T-helper 2 cell (primary cell): ENCODE measurements at regions not wholly inside any gene's neighbourhood (a gene's known extent, or its start where the extent isn't known, plus 50 kb on each side); places are given as distances from the start of the nearest gene placed in this dataset.

Experiments used
- DNase-seq, 5 experiments: peaks; one replicate each; pipeline versions ENCODE4 v3.0.0 to v3.0.0-alpha.2; 2012 to 2022

DNA sequence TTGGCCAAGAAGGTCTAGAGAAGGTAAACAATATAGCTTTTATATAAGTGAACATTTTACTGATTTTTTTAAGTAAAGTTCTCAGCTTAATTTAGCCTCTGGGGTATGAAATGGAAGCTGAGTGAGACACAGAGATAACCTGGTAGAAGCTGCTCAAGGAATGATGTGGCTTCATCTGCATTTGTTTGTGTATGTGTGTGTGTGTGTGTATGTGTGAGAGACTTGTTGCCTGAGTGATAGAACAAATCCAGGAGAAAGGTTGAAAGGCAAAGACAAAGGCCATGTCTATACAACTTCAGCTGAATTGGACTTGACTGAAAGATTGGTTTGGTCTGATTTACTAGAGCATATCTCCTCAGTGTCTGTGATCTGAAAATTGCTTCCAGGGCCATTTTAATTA is 63.6 kb downstream of the PCDH7 start:
- no peak for DNase-seq

DNA sequence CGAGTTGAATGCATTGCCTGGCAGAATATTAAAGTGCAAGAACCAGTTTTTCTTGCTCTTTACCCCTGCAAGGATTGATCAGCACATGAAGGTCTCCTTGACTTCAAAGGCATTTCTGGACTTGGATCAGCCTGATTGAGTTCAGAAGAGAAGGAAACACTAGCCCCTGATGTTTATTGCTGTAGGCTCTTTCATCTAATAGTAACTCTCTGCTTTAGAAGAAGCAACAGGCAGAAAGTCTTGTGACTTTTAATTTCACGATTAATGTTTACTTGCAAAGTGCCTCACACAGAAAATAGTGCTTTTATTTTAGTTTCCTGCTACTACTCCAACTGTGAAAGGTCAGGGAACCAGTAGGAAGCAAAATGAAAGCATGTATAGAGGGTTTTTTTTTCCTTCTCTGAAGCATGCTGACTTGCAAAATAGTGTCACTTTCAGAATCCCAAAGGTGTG is 69.1 kb downstream of the PCDH7 start:
- DNase-seq: no peak

DNA sequence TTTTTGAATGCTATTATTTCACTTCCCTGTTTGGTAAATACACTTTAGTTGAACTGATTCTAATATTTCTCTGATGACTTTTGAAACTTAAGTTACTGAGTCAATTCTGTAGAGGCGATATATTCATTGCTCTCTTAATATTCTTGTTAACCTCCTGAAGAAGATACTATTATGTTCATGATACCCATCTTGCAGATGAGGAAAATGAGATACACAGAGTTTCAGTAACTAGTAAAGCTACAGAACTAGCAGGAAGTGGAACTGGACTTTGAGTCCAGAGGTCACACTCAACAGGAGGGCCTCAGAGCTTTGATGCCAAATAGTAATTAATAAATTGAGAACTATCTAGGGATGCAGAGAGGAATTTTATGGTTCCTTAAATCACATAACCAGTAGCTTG is 70.0 kb downstream of the PCDH7 start:
- DNase-seq: no peak

DNA sequence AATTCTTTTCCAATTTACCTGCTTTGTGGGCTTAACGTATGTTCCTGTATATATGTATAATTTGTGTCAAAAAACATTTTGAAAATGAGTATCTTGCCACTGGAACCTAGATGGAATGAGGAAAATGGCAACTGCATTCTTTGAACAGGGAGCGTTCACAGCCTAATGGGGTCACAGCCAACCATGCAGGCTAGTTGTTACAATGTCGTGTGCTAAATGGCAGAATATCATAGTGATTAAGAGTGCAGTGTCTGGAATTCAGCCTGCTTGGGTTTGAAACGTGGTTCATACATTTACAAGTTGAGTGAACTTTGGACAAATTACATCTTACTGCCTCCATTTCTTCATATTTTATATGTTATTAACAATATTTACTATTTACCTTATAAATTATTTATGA is 70.8 kb downstream of the PCDH7 start:
- DNase-seq: no peak

DNA sequence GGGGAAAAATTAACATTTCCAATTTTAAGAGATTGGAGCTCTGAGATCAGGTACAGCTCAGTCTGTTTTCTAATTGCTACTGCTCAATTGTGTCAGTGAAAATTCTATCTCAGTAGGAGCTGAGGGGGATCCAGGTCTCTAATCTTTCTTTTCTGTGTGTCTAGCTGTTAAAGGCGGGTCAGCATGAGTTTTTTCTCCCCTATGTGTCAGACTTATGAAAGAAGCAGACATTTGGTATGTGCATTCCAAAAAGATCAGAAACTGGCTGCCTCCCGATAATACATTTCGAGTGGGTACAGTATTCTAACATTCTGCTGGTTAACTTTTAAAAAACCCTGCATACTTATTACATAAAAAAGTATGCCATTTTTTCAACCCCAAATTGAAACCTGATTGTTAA is 72.4 kb downstream of the PCDH7 start:
- DNase-seq: no peak

DNA sequence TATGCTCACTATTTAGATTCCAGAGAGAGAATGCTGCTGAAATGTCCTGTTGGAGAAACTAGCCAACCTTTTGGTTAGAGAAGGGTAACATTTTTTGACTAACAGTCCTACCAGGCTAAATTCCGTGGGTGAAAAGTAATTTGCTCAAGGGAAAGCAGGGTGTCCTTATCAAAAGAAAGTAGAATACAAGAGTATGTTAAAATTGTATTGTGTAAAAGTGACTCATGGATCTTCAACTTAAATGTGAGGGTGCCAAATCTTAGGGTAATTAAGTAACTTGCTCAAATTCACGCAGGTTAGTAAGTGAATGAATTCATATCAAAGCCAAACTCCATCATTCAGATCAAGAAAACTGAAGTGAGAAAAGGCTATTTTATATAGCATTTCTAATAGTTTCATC is 81.7 kb downstream of the PCDH7 start:
- DNase-seq: no peak

DNA sequence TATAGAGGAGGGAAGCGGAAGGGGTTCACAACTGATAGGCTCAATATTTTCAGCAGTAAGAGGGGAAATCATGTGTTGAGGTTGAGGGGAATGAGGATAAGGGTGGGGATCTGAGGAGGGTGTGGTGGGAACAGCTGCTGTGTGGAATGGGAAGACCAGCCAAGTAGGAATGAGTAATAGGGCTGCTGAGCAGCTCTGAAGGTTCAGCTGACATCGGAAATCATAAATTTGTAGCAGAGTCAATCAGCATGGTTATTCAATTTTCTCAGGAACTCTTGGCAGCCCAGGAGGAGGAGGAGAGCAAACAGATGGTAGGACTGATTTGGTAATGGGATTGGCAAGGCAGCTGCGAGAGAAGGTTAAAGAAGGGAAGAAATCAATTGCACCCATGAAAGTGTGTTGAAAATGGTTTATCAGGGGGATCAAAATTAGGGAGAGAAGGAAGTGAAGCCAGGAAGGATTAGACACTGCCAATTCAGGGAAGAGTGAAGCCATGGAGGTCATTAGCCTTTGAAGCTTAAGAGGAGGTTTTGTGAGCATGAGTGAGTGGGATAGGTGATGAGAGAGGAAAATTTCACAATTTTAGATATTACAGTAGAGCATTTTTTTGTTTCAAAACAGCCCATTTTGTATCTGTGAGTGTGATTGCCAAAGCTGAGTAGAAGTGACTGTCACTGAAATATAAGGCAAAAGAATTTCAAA is 82.6 kb downstream of the PCDH7 start:
- DNase-seq: no peak

DNA sequence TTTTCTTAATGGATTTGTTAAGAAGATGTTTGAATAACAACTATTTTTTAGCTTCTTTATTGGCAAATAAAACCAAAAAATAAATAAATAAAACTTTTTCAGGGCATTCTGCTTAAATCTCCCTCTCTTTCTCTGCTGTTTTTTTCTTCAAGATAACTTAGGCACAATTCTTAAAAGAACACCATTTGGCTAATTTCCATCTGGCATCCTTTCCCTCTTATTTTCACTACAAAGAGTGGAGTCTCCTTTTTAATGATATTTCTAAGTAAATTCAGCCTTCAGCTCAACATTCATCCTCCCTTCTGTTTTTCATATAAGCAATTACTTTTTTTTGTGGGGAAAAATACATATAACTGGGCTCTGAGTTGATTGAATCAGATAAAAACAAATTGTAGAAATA is 88.1 kb downstream of the PCDH7 start:
- no peak for DNase-seq

DNA sequence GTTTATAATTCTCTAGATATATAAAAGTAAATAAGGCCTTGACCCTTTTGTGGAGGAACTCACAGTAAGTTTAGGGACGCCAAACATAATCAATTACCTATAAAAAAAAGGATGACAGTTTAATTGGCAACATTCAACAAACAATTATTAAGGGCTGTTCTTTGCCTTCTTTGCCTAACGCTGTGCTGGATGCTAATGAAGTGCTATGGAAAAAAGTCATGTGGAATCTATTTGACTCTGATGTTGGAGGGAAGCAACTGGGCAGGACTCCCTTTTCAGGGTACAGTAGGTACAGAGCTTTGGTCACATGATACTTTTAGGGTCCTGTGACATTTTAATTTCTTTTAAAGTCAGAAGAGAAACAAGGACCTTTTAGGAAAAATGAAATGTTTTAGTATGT is 91.1 kb downstream of the PCDH7 start:
- no peak for DNase-seq

DNA sequence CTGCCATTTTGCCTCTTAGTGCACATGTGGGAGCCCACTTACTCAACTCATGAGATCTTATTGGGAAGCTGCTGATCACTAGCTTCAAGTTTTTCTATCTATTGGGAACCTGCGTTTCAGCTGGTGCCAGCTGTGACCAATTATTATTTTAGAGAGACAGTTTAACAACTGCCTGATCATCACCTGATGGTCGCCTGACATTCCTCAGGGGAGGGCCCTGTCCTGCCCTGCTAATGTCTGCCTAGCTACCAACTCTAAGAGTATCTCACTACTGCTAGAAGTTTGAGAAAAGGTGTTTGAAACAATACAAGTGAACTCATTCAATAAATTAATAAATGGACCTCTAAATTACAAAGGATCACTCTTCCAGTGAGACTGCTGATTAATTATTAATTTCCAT is 95.5 kb downstream of the PCDH7 start:
- DNase-seq: no peak

DNA sequence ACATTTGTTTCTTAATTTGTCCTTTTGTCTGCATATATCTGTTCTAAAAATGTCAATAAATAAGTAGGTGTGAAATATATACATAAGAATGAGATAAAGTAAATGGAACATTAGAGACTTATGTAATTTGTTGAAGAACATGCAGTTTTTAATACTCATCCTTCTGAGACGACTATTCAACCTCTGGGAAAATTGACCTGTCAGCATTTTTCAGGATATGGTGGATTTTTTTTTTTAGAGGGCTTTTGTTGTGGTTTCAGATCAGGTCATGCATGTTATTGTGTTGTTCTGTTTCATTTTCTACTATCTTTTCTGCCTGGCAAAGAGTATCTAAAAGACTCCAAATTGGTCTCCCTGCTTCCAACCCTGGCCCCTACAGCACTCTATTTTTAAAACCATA is 97.3 kb downstream of the PCDH7 start:
- DNase-seq: no peak

DNA sequence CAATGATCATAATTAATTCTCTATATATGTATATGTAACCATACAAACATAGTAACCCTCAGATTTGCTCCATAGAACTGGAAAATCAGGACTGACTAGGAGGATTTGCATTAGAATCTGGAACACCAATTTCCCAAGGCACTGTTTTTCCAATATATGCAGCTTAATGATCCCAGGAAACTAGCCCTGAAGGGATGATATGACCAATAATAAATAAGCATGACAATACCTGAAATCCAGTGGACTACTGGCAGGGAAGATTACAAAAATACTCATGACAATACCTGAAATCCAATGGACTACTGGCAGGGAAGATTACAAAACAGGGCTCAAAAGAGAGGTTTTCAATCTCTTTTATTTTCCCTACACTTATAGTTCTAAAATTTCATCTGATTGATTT is 98.4 kb downstream of the PCDH7 start:
- DNase-seq: no peak

DNA sequence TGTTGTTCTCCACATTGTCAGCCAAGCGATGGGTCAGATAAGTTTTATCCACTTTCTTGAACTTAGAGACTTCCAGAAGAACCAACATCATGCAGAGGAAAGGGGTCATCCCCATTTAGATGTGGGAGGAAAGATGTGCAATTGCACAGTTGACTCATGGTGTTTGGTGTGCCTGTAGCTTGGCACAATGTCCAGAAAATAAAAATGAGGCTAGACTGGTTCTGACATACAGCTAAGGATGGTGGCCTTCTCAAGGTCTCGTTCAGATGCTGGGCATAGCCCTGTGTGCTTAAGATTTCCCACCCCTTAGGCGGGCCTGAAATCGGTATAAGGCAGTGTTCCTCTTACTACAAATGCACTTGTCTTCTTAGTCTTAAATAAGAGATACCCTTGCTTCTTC is 101.1 kb downstream of the PCDH7 start:
- no peak for DNase-seq

DNA sequence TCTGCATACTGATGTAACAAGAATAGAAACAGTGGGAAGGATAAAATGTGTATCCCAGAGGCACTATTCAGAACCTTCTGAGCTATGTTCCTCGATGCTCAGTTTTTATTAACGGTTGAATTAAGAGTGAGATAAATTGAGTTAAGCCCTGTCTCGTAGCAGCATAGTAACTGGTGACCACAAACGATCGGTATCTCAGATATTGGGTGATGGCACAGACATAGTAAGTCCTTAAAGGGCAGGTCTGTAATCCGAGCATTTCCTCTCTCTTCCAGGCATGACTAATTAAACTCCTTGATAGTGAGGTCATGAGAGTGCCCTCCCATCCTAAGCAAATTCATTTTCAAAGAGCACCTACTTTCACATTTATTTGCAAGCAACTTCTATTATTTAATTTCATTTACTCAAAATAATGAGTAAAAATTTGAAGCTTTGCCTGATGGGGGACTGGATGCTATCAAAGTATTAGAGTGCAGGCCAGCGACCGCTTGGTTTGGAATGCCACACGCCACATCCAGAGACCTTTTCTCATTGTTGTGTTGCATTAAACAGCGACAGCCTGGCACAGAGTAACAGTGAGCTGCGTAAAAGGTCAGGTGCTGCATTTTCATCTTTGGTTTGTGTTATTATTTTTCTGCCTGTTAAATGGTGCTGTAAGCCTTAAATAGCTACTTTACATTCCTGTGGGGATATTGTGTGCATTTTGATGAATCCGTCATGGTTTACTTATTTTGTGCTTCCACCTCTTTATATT is 101.9 kb downstream of the PCDH7 start:
- DNase-seq: no peak

DNA sequence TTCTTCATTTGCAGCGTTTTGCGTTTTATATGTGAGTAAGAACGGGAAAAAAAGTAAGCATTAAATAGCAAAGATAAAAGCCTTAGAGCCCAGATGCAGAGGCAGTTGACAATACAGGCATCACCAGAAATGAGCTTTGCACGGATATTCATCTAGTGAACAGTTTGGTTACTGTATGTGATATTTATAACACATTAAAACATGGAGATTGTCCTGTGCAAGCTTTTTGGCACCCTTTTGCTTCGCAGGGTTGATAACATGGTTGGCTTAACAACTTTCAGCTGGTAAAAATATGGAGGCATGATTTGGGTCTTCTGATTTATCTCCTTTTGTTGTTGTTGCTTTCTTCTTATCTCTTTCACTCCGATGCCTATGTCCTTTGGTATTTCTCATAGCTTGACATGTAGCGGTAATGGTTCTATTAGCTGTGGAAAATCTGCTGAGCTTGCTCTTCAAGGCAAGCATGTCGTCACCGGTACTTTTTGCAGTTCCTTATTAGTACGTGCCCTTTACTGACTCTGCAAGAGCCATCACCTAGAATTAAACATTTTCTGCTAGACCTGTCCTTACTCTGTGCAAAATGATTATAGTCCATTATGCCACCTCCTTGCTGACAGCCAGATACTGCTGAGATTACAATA is 102.9 kb downstream of the PCDH7 start:
- no peak for DNase-seq

DNA sequence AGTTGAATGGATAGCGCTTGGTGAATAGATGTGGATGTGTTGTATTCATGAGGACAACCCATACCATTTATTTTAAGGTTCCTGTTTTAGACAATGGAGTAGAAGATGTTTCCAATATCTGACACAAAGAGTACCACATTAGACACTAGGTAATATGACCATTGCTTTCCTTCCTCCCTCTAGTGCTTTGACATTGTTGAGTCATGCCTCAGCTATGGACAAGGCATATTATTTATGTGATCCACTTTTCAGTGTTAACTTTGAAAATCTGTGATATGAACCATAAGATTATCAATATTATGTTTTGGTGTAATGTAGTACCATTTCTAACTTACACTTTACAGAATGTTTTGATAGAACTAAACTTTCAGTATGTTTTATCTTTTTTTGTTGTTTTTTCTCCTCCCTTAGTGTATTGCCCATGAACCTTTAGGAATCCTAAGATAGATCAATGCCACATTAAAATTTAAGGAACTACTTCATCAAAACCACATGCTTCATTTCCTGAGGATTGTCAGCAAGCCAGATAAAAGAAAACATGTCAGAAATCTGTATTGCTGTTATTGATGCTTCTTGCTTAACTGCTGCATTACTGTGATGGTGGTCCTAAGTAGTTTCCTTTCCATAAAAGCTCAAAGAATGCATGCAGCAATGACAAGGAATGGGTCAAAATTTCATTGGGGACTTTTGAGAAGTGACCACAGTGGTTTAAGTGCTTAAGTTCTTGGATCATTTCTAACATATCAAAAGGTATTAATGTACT is 105.0 kb downstream of the PCDH7 start:
- no peak for DNase-seq

DNA sequence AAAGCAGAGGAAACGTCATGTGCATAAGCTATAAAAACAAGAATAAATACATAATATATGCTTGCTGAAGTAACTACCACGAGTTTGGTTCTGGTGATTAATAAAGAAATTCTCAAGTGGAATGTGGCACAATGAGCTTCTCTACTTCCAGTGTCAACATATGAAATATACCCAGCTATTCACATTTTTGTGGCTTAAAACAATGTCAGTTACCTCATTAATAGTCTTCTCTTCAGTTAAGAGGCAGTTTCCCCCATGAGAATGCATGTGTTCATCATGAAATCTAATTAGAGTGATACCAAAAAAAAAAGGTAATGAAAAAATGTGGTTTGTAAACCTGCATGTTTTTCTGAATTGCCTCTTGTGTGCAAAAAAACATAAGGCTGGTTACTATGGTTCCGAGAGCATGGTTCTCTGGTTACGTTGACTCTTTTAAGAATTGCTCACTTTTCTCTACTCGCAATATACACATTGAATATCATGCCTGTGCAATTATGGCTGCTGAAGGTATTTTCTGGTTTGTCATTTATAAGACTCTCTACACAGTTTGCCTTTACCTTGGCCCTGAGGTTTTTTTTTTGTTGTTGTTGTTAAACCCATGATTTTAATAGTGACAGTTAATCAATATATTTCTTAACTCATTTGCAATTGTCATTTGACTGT is 108.2 kb downstream of the PCDH7 start:
- DNase-seq: no peak

DNA sequence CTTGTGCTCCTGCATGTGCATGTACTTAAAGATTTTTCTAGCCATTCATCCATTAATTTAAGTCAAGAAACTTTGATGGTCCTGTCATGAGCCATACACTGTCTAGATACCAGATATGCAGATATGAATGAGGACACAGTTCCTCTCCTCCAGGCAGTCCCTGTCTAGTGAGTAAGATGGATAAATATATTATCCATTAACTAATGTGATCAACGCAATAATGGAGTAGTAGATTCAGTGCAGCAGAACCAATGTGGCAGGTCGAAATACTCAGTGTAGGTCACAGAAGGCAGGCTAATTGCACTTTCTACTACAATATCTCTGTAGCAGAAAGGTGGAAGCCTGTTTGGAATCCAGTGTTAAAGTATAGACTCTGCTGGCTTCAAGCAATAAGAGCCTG is 112.5 kb downstream of the PCDH7 start:
- no peak for DNase-seq

DNA sequence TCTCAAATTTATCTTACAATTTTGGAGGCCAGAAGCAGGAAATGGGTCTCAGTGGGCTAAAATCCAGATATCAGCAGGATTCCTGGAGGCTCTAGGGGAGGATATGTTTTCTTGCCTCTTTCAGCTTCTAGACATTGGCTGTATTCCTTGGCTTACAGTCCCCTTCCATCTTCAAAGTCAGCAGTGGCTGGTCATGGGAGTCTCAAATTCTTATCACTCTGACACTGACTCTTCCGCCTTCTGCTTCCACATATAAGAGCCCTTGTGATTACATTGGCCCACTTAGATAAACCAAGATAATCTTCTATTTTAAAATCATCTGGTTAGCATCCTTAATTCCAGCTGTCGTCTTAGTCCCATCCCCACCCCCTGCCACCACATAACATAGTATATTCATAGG is 113.0 kb downstream of the PCDH7 start:
- DNase-seq: no peak

DNA sequence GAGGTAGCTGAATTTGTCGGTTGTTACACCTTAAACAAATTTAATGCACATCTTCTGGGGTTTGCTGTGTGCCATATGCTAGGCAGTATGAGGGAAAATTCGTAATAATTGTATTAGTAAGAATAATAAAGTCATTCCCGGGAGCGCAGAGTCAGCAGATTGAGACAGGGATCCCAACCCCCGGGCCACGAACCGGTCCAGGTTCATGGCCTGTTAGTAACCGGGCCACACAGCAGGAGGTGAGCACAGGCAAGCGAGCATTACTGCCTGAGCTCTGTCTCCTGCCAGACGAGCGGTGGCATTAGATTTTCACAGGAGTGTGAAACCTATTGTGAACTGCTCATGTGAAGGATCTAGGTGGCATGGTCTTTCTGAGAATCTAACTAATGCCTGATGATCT is 114.9 kb downstream of the PCDH7 start:
- no peak for DNase-seq

DNA sequence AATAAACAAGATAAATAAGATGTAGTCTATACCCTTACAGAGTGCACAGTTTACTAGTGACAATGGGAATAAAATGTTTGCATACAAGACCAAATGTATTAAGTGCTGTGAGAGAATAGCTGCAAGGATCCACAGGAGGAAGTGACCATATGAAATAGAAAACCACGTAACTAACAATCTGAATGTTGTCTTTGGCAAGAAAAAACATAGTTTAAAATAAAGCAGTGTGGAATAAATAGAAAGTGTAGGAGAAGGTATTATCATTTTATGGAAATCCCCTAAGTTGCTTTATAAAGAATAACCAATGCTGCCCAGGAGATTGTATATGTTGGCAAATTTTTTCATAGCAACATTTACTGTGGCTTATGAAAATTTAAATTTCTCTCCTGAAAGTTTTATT is 116.1 kb downstream of the PCDH7 start:
- DNase-seq: no peak

DNA sequence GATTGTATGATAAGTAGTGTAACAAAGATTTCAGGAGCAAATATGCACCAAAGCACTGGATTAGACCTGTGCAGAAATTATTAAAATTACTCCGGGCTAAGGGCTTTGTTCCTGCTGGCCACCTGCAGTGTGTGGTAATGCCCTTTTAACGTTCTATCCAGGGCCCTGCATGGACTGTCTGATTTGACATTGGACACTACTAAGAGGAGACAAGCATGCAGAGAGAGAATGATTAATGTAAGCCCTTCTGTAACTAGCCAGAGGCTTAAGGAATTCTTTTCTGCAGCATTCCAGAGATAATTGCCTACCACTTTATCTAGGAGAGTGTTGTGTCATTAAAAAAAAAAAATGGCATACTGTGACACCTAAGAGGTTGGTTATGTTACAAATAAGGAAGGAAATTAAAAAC is 117.0 kb downstream of the PCDH7 start:
- DNase-seq: no peak

DNA sequence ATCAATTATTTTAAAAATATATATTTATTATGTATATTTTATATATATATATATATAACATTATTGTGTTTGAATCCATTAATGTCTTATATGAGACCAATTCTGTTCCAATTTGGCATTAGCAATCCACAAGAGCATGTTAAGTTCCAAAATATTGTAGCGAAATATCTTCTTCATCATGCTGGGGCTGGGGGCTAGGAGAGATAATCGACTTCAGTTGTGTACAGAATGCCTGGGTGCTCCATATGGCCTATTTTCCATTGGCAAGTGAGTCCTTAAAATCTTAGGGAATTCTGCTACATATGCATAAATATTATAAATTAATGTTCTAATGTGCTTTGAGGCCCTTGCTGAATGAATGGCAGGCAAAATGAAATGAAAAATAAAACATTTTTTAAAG is 117.7 kb downstream of the PCDH7 start:
- no peak for DNase-seq
